Left ventricle myocardium inferior (tissue), 1 donor: ENCODE measurements at regions not wholly inside any gene's neighbourhood (a gene's known extent, or its start where the extent isn't known, plus 50 kb on each side); places are given as distances from the start of the nearest gene placed in this dataset.
"Not testable (repeated sequence)": the region's sequence is repeated elsewhere in the genome, so short reads cannot be mapped to it uniquely, and the experiment has no call there.

ENCODE experiments used
- DNase-seq: peaks from one replicate; pipeline ENCODE4 v3.0.0-alpha.2; 2020
- H3K27ac ChIP-seq: fragments of 200-600 bp; replicated peaks from 2 replicates; pipeline ENCODE4 v1.8.0; 2021
- H3K27me3 ChIP-seq: fragments of 200-600 bp; 2 replicates; pipeline ENCODE4 v1.8.0; 2021; ENCODE audit warnings: low read depth
- H3K36me3 ChIP-seq: fragments of 200-600 bp; 2 replicates; pipeline ENCODE4 v1.8.0; 2021
- H3K4me1 ChIP-seq: fragments of 200-600 bp; 2 replicates; pipeline ENCODE4 v1.8.0; 2021
- H3K4me3 ChIP-seq: fragments of 200-600 bp; 2 replicates; pipeline ENCODE4 v1.8.0; 2021; ENCODE audit warnings: mild to moderate bottlenecking, moderate library complexity
- H3K9me3 ChIP-seq: fragments of 200-600 bp; replicated peaks from 2 replicates; pipeline ENCODE4 v1.8.0; 2021
- CTCF ChIP-seq: fragments of 200-600 bp; IDR thresholded peaks from 2 replicates; pipeline ENCODE4 v1.8.0; 2021; ENCODE audit warnings: antibody characterized with exemption, mild to moderate bottlenecking, borderline replicate concordance
- intact Hi-C: fragments of 100-400 bp; cut with micrococcal nuclease; formaldehyde crosslinking; loops from one replicate; pipeline ENCODE4 v1.11.0; 2022
- donor health status: DM: no; HTN: yes; CAD: no; lungs with severe emphysema.

- no peaks in the 10 kb centered on the region for H3K4me1 ChIP-seq
- no peaks in the 10 kb centered on the region for H3K36me3 ChIP-seq
- H3K27me3 ChIP-seq, result no peaks in the 10 kb centered on the region
- DNase-seq, result no peak
- intact Hi-C loops, result no loop called here
- no peak overlapping the region for H3K27ac ChIP-seq
- H3K9me3 ChIP-seq, result peaks cover 20% of the 10 kb centered on the region
- no peak overlapping the region for H3K4me3 ChIP-seq
- TF ChIP-seq CTCF, result no peak
Measured at GRCh38 chr12:88855301-88855700, 275.0 kb upstream of the KITLG start.

GRCh38 chr12:88854260-88854659 is 274.0 kb upstream of the KITLG start:
- no peaks in the 10 kb centered on the region for H3K36me3 ChIP-seq
- DNase-seq, result no peak
- intact Hi-C loops, result no loop called here
- H3K27me3 ChIP-seq, result no peaks in the 10 kb centered on the region
- H3K4me1 ChIP-seq, result no peaks in the 10 kb centered on the region
- no peak overlapping the region for H3K4me3 ChIP-seq
- H3K27ac ChIP-seq, result no peak overlapping the region
- H3K9me3 ChIP-seq, result peaks cover 20% of the 10 kb centered on the region
- no peak for TF ChIP-seq CTCF

GRCh38 chr12:88847246-88847645 is 267.0 kb upstream of the KITLG start:
- not testable (repeated sequence) for H3K4me3 ChIP-seq

GRCh38 chr12:88844426-88844825 is 264.2 kb upstream of the KITLG start:
- H3K9me3 ChIP-seq, result peaks cover 25% of the 10 kb centered on the region
- H3K4me3 ChIP-seq, result no peak overlapping the region
- TF ChIP-seq CTCF, result no peak
- no peaks in the 10 kb centered on the region for H3K36me3 ChIP-seq
- intact Hi-C loops, result no loop called here
- no peak for DNase-seq
- H3K27me3 ChIP-seq, result no peaks in the 10 kb centered on the region
- H3K4me1 ChIP-seq, result no peaks in the 10 kb centered on the region
- no peak overlapping the region for H3K27ac ChIP-seq

More at GRCh38 chr12:88847246-88847645, 267.0 kb upstream of the KITLG start:
- H3K9me3 ChIP-seq, result peaks cover 16% of the 10 kb centered on the region
- H3K36me3 ChIP-seq, H3K27ac ChIP-seq, DNase-seq, H3K4me1 ChIP-seq, H3K27me3 ChIP-seq, intact Hi-C loops: not testable (repeated sequence)

GRCh38 chr12:88842314-88842713 is 262.0 kb upstream of the KITLG start:
- H3K9me3 ChIP-seq, result peaks cover 46% of the 10 kb centered on the region
- no peak for DNase-seq
- no peaks in the 10 kb centered on the region for H3K4me1 ChIP-seq
- H3K4me3 ChIP-seq, result no peak overlapping the region
- intact Hi-C loops, result no loop called here
- H3K27ac ChIP-seq, result no peak overlapping the region
- no peaks in the 10 kb centered on the region for H3K27me3 ChIP-seq
- TF ChIP-seq CTCF, result no peak
- no peaks in the 10 kb centered on the region for H3K36me3 ChIP-seq

GRCh38 chr12:88839486-88839885 is 259.2 kb upstream of the KITLG start:
- Histone ChIP-seq H3K9me3 (peaks cover 49% of the 10 kb centered on the region), H3K4me1 (no peaks in the 10 kb centered on the region), H3K36me3 (no peaks in the 10 kb centered on the region), H3K27me3 (no peaks in the 10 kb centered on the region), H3K27ac (no peak overlapping the region), H3K4me3 (no peak overlapping the region)
- no peak for DNase-seq
- no peak for TF ChIP-seq CTCF
- intact Hi-C loops, result no loop called here
